ENCODE measurements at regions not wholly inside any gene's neighbourhood (a gene's known extent, or its start where the extent isn't known, plus 50 kb on each side); places are given as distances from the start of the nearest gene placed in this dataset.

- POLR2A ChIA-PET: no interaction called here
- no peak overlapping the region for H3K27ac Mint-ChIP-seq
- TF ChIP-seq PRRX2 (CRISPR knock-in tag; IDR thresholded peaks at IDR 0.05): no peak
- TF ChIP-seq MLX (CRISPR knock-in tag; IDR thresholded peaks at IDR 0.05): no peak
- TF ChIP-seq NFATC4 (CRISPR knock-in tag; IDR thresholded peaks at IDR 0.05): no peak
- TF ChIP-seq ZNF512 (CRISPR knock-in tag; IDR thresholded peaks at IDR 0.05; ENCODE audit: borderline replicate concordance): no peak
- no peak for TF ChIP-seq IRF1 (CRISPR knock-in tag; IDR thresholded peaks at IDR 0.05)
- no peak for TF ChIP-seq CREM (CRISPR knock-in tag; IDR thresholded peaks at IDR 0.05)
- no peak for TF ChIP-seq HMGA2 (CRISPR knock-in tag; IDR thresholded peaks at IDR 0.05)
- no peak for TF ChIP-seq ZNF317 (CRISPR knock-in tag; IDR thresholded peaks at IDR 0.05; ENCODE audit: borderline replicate concordance, low read depth)
- no peak for TF ChIP-seq ZNF671 (CRISPR knock-in tag; IDR thresholded peaks at IDR 0.05)
- no peak for TF ChIP-seq ZNF263 (CRISPR knock-in tag; IDR thresholded peaks at IDR 0.05; ENCODE audit: low read depth)
- no peak for TF ChIP-seq USF1 (CRISPR knock-in tag; IDR thresholded peaks at IDR 0.05)
- H3K4me3 Mint-ChIP-seq: no peak overlapping the region
- no peaks in the 10 kb centered on the region for H3K27me3 Mint-ChIP-seq (ENCODE audit: low read depth)
- peaks cover 9% of the 10 kb centered on the region for H3K9me3 Mint-ChIP-seq
- CTCF ChIA-PET: interaction anchor here (0.6 kb wide), 1 partner anchor 328 kb away, joined by 3 read pairs; no protein-coding TSS in a partner anchor
- no peak for ATAC-seq
- no peak for DNase-seq (ENCODE audit: low spot score)
- H3K36me3 Mint-ChIP-seq: no peaks in the 10 kb centered on the region
- peaks cover 31% of the 10 kb centered on the region for H3K4me1 Mint-ChIP-seq
Observed at GRCh38 chr6:14425805-14426204, 308.2 kb downstream of the CD83 start.

GRCh38 chr6:14426281-14426680, 308.7 kb downstream of the CD83 start:
- Mint-ChIP-seq H3K9me3 (peaks cover 9% of the 10 kb centered on the region), H3K4me1 (peaks cover 33% of the 10 kb centered on the region), H3K4me3 (no peak overlapping the region), H3K27me3 (ENCODE audit: low read depth) (no peaks in the 10 kb centered on the region), H3K27ac (no peak overlapping the region), H3K36me3 (no peaks in the 10 kb centered on the region)
- CTCF ChIA-PET: interaction anchor here (0.6 kb wide), 1 partner anchor 328 kb away, joined by 3 read pairs; no protein-coding TSS in a partner anchor
- ATAC-seq: no peak
- POLR2A ChIA-PET: no interaction called here
- DNase-seq (ENCODE audit: low spot score): no peak
- TF ChIP-seq TP53 (CRISPR knock-in tag; IDR thresholded peaks at IDR 0.05) (no peak), AR (CRISPR knock-in tag; IDR thresholded peaks at IDR 0.05) (no peak), RELA (CRISPR knock-in tag; IDR thresholded peaks at IDR 0.05; ENCODE audit: borderline replicate concordance) (no peak), PRRX2 (CRISPR knock-in tag; IDR thresholded peaks at IDR 0.05) (no peak), NFE2L1 (CRISPR knock-in tag; IDR thresholded peaks at IDR 0.05) (no peak), ZNF138 (CRISPR knock-in tag; conservative IDR thresholded peaks at IDR 0.05) (no peak), TEAD1 (CRISPR knock-in tag; IDR thresholded peaks at IDR 0.05) (no peak), SMAD4 (CRISPR knock-in tag; IDR thresholded peaks at IDR 0.05) (no peak), CTCF (IDR thresholded peaks at IDR 0.05) (no peak), MLX (CRISPR knock-in tag; IDR thresholded peaks at IDR 0.05) (no peak), CREB1 (CRISPR knock-in tag; IDR thresholded peaks at IDR 0.05) (no peak), ZNF416 (CRISPR knock-in tag; IDR thresholded peaks at IDR 0.05) (no peak), USF1 (CRISPR knock-in tag; IDR thresholded peaks at IDR 0.05) (no peak), NR3C1 (CRISPR knock-in tag; conservative IDR thresholded peaks at IDR 0.05; ENCODE audit: low read depth) (no peak), IRF1 (CRISPR knock-in tag; IDR thresholded peaks at IDR 0.05) (no peak)
